ENCODE measurements at regions not wholly inside any gene's neighbourhood (a gene's known extent, or its start where the extent isn't known, plus 50 kb on each side); places are given as distances from the start of the nearest gene placed in this dataset.

- no peak for TF ChIP-seq CTCF (IDR thresholded peaks at IDR 0.05; ENCODE audit: low read depth, low read length, missing input control)
- no peak for TF ChIP-seq EGR1 (IDR thresholded peaks at IDR 0.05; ENCODE audit: low read depth in 2 of 2)
- TF ChIP-seq TAF1 (conservative IDR thresholded peaks at IDR 0.05) = no peak
- TF ChIP-seq GABPA (IDR thresholded peaks at IDR 0.05 in 1 of 2, conservative IDR thresholded peaks at IDR 0.05 in 1 of 2) = no peak
- TF ChIP-seq FOXA2 (IDR thresholded peaks at IDR 0.05) = no peak
- TF ChIP-seq MAX (IDR thresholded peaks at IDR 0.05) = no peak
- TF ChIP-seq, protein P1, sequence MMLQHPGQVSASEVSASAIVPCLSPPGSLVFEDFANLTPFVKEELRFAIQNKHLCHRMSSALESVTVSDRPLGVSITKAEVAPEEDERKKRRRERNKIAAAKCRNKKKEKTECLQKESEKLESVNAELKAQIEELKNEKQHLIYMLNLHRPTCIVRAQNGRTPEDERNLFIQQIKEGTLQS (IDR thresholded peaks at IDR 0.05) = no peak
- TF ChIP-seq SP1 (IDR thresholded peaks at IDR 0.05) = no peak
- TF ChIP-seq ZBTB33 (IDR thresholded peaks at IDR 0.05) = no peak
- no peak for TF ChIP-seq HNF4A (conservative IDR thresholded peaks at IDR 0.05)
- no peak for TF ChIP-seq HNF4G (IDR thresholded peaks at IDR 0.05)
- no peak for TF ChIP-seq YY1 (IDR thresholded peaks at IDR 0.05)
- no peak for TF ChIP-seq RAD21 (IDR thresholded peaks at IDR 0.05)
Observed at GRCh38 chr6:93900142-93900541, 480.8 kb upstream of the EPHA7 start.
